HG03039 (cell line): ENCODE measurements at regions not wholly inside any gene's neighbourhood (a gene's known extent, or its start where the extent isn't known, plus 50 kb on each side); places are given as distances from the start of the nearest gene placed in this dataset.

Source experiments
- ATAC-seq: cut with Tn5 transposase; IDR thresholded peaks from one replicate; pipeline ENCODE4 v1.9.1; 2021; ENCODE audit warnings: mild to moderate bottlenecking, moderate library complexity; ENCODE audit not compliant: unreplicated experiment

- ATAC-seq, result no peak
These were observed 224.0 kb upstream of the ID2 start for GRCh38 chr2:8457699-8458502.

- ATAC-seq, result no peak
These were observed 223.1 kb upstream of the ID2 start for GRCh38 chr2:8458503-8459459.

- ATAC-seq, result no peak
These were observed 222.4 kb upstream of the ID2 start for GRCh38 chr2:8459474-8459873.

- no peak for ATAC-seq
These were observed 220.5 kb upstream of the ID2 start for GRCh38 chr2:8461341-8461740.

GRCh38 chr2:8462280-8462679 lies 219.6 kb upstream of the ID2 start:
- no peak for ATAC-seq

GRCh38 chr2:8462899-8463648 lies 218.8 kb upstream of the ID2 start:
- no peak for ATAC-seq

- no peak for ATAC-seq
These were observed 216.3 kb upstream of the ID2 start for GRCh38 chr2:8465560-8465959.

GRCh38 chr2:8469709-8470493 lies 212.0 kb upstream of the ID2 start:
- no peak for ATAC-seq

- peak; percentile 42 for ATAC-seq
These were observed 209.1 kb upstream of the ID2 start for GRCh38 chr2:8472545-8473323.

- no peak for ATAC-seq
These were observed 206.4 kb upstream of the ID2 start for GRCh38 chr2:8475349-8476031.

GRCh38 chr2:8477552-8478470 lies 204.0 kb upstream of the ID2 start:
- ATAC-seq, result peak; percentile 36

- ATAC-seq, result no peak
These were observed 203.4 kb upstream of the ID2 start for GRCh38 chr2:8478471-8478793.

GRCh38 chr2:8479298-8479697 lies 202.6 kb upstream of the ID2 start:
- no peak for ATAC-seq

GRCh38 chr2:8480915-8481314 lies 200.9 kb upstream of the ID2 start:
- no peak for ATAC-seq

GRCh38 chr2:8481463-8482009 lies 200.3 kb upstream of the ID2 start:
- ATAC-seq, result peak; percentile 42

- ATAC-seq, result no peak
These were observed 199.4 kb upstream of the ID2 start for GRCh38 chr2:8482432-8482831.

- no peak for ATAC-seq
These were observed 197.2 kb upstream of the ID2 start for GRCh38 chr2:8484502-8485283.
